Activated CD8-positive, alpha-beta T cell treated with anti-CD3 and anti-CD28 coated beads for 36 hours (primary cell): ENCODE measurements at regions not wholly inside any gene's neighbourhood (a gene's known extent, or its start where the extent isn't known, plus 50 kb on each side); places are given as distances from the start of the nearest gene placed in this dataset.

ENCODE experiments used
- ATAC-seq: fragments of 200-7000 bp; cut with Tn5 transposase; one replicate; pipeline ENCODE4 v1.10.0; 2021; ENCODE audit warnings: mild to moderate bottlenecking, moderate library complexity
- CTCF ChIA-PET: fragments of 350-600 bp; sonication (Branson Sonifier 250); formaldehyde crosslinking; loops from one replicate; lab custom pipeline; 2021; ENCODE audit warnings: antibody characterized with exemption; lab: Charles Lee
- POLR2A ChIA-PET: fragments of 350-600 bp; sonication (Branson Sonifier 250); formaldehyde crosslinking; loops from one replicate; lab custom pipeline; 2021; ENCODE audit warnings: antibody characterized with exemption; lab: Charles Lee
- DNase-seq: peaks from one replicate; pipeline ENCODE4 v3.0.0-alpha.2; 2020
- H3K27ac Mint-ChIP-seq: one replicate; pipeline ENCODE4 v1.8.0; 2021; ENCODE audit warnings: mild to moderate bottlenecking, mixed read lengths
- H3K27me3 Mint-ChIP-seq: one replicate; pipeline ENCODE4 v1.8.0; 2021; ENCODE audit warnings: mixed read lengths
- H3K36me3 Mint-ChIP-seq: one replicate; pipeline ENCODE4 v1.8.0; 2021; ENCODE audit warnings: low read depth, mixed read lengths
- H3K4me1 Mint-ChIP-seq: one replicate; pipeline ENCODE4 v1.8.0; 2021; ENCODE audit warnings: low read depth, mixed read lengths
- H3K4me3 Mint-ChIP-seq: one replicate; pipeline ENCODE4 v1.8.0; 2021; ENCODE audit warnings: mild to moderate bottlenecking, moderate library complexity, mixed read lengths
- H3K9me3 Mint-ChIP-seq: one replicate; pipeline ENCODE4 v1.8.0; 2021; ENCODE audit warnings: mixed read lengths
- CTCF ChIP-seq: fragments of 200-600 bp; IDR thresholded peaks from one replicate; pipeline ENCODE4 v1.8.0; 2022; ENCODE audit warnings: antibody characterized with exemption, mild to moderate bottlenecking
- intact Hi-C: fragments of 100-400 bp; cut with micrococcal nuclease; formaldehyde crosslinking; loops from one replicate; pipeline ENCODE4 v1.10.0; 2022

GRCh38 chr1:222930070-222930469 is 115.2 kb downstream of the DISP1 start:
- Mint-ChIP-seq H3K4me3 (no peak overlapping the region), H3K27me3 (no peaks in the 10 kb centered on the region), H3K4me1 (no peaks in the 10 kb centered on the region), H3K36me3 (no peaks in the 10 kb centered on the region), H3K27ac (no peak overlapping the region), H3K9me3 (no peaks in the 10 kb centered on the region)
- ATAC-seq, result no peak
- DNase-seq, result no peak
- ChIA-PET CTCF (no interaction called here), POLR2A (no interaction called here)
- intact Hi-C loops, result no loop called here
- no peak for TF ChIP-seq CTCF

- no peak for DNase-seq
- no peak for TF ChIP-seq CTCF
- ATAC-seq, result no peak
- intact Hi-C loops, result no loop called here
- ChIA-PET CTCF (no interaction called here), POLR2A (no interaction called here)
- Mint-ChIP-seq H3K36me3 (no peaks in the 10 kb centered on the region), H3K4me3 (no peak overlapping the region), H3K9me3 (no peaks in the 10 kb centered on the region), H3K4me1 (no peaks in the 10 kb centered on the region), H3K27ac (no peak overlapping the region), H3K27me3 (no peaks in the 10 kb centered on the region)
These were observed 116.2 kb downstream of the DISP1 start for GRCh38 chr1:222931023-222931422.

- ATAC-seq (no peak), DNase-seq (no peak)
- H3K27ac Mint-ChIP-seq, result no peak overlapping the region
- CTCF ChIA-PET, result no interaction called here
- intact Hi-C loops, result no loop called here
- no peaks in the 10 kb centered on the region for H3K9me3 Mint-ChIP-seq
- POLR2A ChIA-PET, result no interaction called here
- TF ChIP-seq CTCF, result no peak
- H3K4me1 Mint-ChIP-seq, result no peaks in the 10 kb centered on the region
- no peak overlapping the region for H3K4me3 Mint-ChIP-seq
- no peaks in the 10 kb centered on the region for H3K27me3 Mint-ChIP-seq
- H3K36me3 Mint-ChIP-seq, result no peaks in the 10 kb centered on the region
These were observed 118.4 kb downstream of the DISP1 start for GRCh38 chr1:222933273-222933672.

GRCh38 chr1:222935239-222935900 is 120.5 kb downstream of the DISP1 start:
- POLR2A ChIA-PET, result no interaction called here

GRCh38 chr1:222936042-222936441 is 121.2 kb downstream of the DISP1 start:
- H3K4me3 Mint-ChIP-seq, result no peak overlapping the region
- H3K27ac Mint-ChIP-seq, result no peak overlapping the region
- DNase-seq, result no peak
- no peak for TF ChIP-seq CTCF
- no peaks in the 10 kb centered on the region for H3K36me3 Mint-ChIP-seq
- H3K4me1 Mint-ChIP-seq, result no peaks in the 10 kb centered on the region
- intact Hi-C loops, result no loop called here
- no peak for ATAC-seq
- no peaks in the 10 kb centered on the region for H3K27me3 Mint-ChIP-seq
- H3K9me3 Mint-ChIP-seq, result no peaks in the 10 kb centered on the region
- ChIA-PET POLR2A (no interaction called here), CTCF (no interaction called here)

More at GRCh38 chr1:222935239-222935900, 120.5 kb downstream of the DISP1 start:
- Mint-ChIP-seq H3K9me3 (no peaks in the 10 kb centered on the region), H3K27me3 (no peaks in the 10 kb centered on the region), H3K4me3 (no peak overlapping the region), H3K36me3 (no peaks in the 10 kb centered on the region), H3K27ac (no peak overlapping the region), H3K4me1 (no peaks in the 10 kb centered on the region)
- no peak for ATAC-seq
- no peak for DNase-seq
- CTCF ChIA-PET, result interaction anchor here (0.7 kb wide), 1 partner anchor 97 kb away, joined by 3 read pairs; no protein-coding TSS in a partner anchor
- intact Hi-C loops, result no loop called here
- no peak for TF ChIP-seq CTCF
